Retina (tissue), 1 donor: ENCODE measurements at regions not wholly inside any gene's neighbourhood (a gene's known extent, or its start where the extent isn't known, plus 50 kb on each side); places are given as distances from the start of the nearest gene placed in this dataset.

ENCODE experiments used
- DNase-seq: peaks from one replicate; pipeline ENCODE4 v3.0.0-alpha.2; 2016

DNA sequence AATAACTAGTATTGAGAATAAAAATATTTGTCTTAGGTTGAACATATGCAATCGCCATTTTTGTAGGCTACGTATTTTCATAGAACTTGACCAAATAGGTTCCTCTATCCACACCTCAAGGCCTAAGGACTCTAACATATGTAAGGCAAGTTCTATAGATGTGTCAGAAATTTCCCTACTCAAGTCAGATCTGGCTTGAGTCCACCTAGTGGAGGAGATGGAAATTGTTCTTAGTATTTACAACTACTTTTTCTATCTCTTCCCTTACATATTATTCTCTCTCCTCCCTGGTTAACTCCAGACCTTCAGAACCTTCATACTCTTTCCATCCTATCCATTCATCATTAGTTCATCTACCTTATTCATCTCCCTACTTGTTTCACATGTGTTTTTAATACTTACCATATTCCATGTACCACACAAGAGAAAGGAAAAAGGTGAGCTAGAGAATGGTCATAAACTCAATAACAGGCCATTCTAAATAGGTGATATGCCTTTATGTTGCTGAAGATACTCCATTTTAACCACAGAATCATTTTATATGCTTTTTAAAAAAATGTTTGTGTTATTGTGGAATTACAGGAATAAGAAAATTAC, 174.5 kb upstream of the HDAC9 start:
- DNase-seq: no peak

DNA sequence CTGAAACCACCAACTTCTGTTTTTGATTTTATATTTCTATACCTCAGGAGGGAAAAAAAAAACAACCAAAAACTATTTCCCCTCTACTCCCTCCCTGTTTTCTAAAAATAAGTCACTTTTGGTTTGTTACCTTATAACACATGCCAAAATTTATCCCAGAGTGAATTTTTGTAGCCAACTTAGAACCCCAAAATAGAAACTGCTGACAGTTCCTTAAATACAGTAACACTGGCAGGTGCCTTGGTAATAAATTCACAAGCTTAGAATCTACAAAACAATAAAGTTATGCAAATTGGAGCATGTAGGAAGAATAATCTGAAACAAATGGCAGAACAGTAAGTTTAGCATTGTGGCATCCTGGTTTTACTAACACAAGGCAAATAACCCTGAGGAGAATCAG, 165.0 kb upstream of the HDAC9 start:
- no peak for DNase-seq

DNA sequence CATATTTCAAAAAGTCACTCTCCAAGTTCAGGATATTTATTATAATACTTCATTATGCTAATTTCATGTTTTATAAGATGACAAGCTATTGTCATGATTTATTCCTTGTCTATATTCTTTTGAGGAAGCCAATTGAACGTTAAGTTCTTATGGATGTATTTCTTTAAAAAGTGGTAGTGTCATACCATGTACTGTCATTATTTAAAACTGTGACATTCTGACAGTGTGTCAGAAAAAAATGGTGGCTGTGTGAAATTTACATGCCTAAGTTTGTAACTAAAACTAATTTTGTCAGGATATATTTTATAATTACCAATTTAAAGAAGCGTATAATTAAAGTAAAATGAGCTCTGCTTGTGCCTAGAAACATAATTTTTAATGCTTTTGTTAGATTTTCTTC, 158.9 kb upstream of the HDAC9 start:
- DNase-seq: no peak

DNA sequence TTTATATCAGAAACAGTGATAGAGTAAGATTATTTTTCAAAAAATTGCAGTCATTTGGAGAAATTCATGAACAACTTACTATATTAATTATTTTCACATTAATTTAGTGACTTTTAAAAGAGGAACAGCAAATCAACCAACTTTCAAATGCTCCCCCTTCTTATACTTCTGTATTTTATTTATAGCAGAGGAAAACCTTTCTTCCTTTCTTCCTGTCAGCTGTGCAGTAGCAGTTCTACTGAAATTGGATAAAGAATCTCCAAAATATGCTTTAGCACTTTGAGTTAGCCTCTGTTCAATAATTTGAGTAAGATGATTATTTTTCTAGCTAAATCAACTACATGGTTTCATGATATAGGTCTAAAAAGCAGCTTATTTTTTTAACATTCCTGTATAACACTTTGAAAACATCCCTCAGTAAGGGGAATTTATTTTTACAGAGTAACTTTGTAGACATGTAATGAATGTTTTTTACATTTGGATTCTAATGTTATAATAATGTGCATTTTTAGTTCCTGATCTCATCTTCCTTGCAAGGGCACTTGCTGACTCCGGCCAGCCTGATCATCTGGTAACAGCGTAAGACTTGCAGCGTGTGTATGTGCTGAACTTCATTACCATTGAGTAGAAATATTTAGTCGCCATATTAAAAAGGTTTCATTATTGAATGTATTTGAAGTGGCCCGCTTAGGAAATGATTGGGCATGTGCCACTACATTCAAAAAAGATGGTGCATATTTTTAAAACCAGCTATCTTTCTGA, 158.3 kb upstream of the HDAC9 start:
- no peak for DNase-seq

DNA sequence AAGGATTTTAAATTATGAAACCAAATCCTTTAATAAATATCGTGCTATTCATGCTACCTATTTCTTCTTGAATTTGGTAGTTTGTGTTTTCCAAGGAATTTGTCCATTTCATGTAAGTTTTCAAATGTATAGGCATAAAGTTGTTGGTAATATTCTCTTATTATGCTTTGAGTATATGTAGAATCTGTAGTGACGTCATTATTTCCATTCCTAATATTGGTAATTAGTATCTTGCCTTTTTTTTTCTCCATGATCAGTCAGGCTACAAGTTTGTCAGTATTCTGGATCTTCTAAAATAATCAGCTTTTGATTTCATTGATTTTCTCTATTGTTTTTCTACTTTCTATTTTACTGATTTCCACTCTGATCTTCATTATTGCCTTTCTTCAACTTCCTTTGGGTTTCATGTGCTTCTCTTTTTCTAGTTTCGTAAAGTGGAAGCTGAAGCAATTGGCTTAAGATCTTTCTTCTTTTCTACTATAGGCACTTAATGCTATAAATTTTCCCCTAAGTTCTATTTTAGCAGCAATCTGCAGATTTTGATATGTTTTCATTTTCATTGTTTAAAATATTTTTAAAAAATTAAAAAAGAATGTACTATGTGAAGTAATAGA, 156.5 kb upstream of the HDAC9 start:
- DNase-seq: no peak

DNA sequence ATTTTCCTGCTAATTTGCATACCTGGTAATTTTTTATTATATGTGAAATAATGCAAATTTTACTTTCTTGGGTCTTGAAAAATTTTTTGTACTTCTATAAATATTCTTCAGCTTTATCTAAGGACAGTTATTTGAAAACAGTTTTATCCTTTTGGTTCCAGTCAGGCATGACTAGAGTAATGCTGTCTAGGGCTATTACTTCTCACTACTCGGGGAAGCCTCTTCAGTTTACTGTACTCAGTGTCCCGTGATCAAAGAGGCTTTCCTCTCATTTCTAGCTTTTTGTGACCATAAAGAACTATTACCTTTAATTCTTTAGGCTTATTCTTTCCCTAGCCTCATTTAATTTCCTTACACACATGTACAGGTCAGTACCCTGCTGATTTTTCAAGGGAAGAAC, 153.8 kb upstream of the HDAC9 start:
- no peak for DNase-seq

DNA sequence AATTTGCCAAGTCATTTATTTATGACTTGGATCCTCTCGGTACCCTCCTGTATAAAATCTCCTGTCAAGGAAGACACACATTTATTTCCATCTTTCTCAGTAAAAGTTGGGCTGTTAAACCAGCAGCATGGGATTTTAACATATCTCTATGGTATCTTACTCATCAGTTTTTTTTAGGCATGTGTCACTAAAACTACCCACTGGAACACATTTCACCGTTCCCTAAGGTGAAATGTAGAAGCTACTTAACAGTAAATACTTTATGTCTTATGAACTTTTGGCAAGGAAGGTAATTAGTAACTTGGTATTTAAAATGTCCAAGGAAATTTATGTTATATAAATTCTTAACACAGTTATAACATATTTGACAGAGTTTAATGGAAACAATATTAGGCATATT, 152.5 kb upstream of the HDAC9 start:
- DNase-seq: no peak

DNA sequence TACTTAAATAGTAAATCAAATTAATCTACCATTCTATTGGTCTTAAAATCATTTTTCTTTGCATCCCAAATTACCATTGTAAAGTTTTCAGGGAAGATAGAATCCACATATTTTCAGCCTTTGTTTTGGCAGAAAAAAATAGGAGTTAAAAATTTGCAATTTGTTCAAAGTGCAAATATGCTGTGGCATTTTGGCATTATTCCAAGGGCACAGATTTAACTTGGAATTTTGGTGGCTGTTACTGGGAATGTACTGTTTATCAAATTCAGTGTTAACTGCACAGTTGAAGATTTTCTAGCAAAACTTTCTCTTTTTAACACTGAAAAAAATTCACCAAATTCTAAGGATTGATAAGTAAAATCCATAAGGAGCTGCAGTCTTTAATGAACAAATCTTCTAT, 151.0 kb upstream of the HDAC9 start:
- no peak for DNase-seq

DNA sequence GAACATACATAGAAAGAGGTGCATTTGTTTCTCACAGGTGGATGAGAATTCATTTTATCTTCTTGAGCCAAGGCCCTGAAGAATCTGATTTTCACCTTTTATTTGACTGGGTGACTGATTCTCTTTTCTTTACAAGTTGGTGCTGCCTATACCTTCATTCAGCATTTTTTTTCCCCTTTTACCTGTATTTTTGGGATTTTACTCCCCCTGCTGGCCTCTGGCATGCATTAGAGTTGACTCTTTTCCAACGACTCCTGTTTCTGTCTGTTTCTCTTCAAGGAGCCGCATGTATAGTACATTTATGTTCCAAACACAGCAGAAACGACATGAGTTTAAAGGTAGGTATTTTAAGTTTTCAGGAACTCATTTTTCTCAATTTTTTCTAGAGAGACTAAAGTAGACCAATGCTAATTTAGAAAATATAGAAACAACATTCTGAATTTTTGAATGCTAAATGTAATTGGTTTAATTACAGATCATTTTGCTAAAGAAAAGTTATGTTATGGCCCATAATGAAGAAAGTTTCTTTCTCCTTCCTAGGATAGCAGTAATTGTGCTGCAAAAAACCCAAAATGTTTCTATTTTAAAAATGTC, 149.8 kb upstream of the HDAC9 start:
- peak; percentile 61 for DNase-seq

DNA sequence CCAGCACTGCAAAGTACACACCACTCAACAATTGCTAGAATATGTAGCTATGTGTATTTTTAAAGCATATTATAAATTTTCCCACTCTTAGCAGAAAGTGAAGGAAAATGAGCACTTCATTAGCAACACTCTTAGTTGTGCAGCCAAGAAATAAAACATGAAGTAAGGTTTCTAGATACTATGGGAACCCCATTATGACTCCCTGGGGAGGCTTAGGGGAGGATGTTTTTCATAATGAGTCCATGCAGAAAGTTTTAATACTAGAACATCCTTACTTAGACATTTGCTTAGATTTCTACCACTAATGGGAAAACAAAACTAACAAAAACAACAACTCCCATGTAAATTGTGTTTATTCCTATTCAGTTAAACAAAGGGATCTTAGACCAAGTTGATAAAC, 148.4 kb upstream of the HDAC9 start:
- DNase-seq: no peak

DNA sequence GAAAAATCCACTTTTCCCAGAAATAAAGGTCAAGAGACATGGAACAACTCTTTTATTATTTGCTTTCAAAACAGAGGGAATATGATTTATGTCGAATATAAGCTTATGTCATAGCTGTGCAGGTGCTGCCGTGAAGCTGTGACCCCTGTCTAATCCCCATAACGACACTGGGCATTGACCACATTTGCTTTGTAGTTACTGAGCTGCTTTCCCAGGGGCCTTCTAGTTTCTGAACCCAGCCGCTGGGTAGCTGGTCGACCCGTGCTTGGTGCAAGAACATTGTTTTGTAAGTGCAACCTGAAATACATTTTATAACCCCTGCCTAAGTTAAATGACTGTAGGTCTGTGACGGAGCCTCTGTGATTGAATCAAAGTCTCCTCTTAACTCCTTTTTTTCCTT, 144.9 kb upstream of the HDAC9 start:
- DNase-seq: no peak

DNA sequence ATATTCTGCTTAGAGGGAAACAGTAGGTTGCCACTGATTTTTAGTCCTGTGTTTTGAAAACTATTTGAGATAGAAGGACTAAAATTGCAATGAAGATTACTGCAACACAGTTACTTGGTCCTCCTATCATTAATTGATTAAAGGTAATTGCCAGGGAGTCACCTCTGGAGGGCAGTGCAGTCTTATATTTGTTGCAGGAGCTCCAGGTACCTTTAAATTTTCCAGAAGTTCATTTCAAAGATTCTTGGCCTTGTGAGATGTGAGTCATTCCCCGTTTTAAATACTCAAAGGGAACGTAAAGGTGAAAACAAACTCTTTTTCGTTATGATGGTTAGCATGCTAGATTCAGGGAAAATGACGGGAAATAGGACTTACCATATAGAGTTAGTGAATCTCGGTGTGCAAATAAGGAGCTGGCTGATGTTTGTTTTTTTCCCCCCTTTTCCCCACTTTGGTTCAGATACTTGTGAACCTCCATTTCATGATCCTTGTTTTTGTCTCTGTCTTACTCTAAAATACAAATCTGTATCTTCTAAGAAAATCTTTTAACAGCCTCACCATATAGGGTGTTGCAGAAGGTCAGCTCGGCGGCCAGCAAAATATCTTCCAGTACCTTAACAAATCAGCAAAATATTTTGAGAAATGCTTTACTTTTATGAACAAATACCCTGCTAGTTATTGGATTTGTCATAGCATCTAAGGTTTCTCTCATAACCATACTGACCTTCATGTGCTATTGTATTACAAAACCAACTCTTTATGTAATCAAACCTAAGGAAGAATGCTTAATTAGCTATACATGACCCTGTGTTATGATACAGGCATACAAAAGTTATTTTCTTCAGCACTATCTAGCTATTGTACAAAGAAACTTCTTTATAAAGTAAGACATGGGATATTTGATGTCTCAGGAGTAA, 143.0 kb upstream of the HDAC9 start:
- peak; percentile 57 for DNase-seq

DNA sequence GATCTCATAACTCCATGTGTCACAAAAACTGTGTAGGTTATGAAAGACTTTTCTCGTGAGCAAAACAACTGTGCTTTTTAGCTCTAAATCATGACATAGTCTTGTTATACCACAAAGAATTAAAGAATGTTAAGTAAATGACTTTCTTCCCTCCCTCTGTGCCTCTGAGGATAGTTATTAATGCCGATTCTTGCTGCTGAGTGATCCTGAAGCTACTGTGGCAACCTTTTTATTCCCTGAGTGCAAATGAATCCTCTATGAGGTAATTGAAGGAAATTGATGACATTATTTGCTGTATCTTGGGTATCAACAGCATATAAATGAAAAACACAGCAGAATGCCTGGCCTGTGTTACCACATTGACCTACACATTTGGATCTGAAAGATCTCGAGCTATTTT, 142.2 kb upstream of the HDAC9 start:
- DNase-seq: no peak

DNA sequence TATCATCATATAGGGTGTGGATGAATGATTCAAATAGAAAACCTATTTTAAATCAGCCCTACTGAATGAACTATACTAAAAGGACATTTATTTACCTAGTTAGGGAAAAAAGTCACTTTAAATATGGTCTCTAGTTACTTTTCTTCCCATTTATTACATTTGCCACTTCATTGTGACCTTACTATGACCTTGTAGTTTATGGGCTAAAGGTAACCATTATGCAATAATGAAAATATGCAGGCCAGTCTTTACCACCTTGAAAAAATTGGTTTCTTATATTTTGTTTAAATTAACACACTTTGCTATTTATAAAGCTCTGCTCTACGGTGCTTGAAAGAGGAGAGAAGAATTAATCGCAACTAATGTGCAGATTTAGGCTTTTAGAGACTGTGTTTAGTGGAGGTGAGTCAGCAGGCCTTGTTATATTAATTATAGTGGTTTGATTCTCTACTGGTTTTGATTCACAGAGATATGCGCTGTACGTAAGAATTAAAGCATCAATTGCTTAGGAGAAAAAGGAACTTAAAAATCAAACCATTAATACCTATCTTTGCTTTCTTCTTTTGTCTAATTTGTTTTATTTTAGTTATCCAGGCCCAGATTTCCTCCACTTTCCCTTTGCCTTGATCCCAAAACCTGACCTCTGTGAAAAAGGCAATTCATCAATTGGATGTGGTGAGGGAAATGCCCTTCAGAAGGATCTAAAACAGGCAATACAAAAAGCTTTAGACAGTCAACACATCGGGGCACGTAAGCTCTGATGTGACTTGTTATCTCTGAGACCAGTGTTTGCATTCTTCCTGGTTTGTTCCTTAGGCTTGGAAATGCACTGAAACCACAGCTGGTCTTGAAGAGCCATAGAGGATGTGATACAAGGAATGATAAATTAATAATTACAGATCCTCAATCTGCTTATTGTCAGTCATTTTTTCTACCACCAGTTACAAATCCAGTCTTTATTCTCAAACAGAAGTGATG, 141.2 kb upstream of the HDAC9 start:
- no peak for DNase-seq

DNA sequence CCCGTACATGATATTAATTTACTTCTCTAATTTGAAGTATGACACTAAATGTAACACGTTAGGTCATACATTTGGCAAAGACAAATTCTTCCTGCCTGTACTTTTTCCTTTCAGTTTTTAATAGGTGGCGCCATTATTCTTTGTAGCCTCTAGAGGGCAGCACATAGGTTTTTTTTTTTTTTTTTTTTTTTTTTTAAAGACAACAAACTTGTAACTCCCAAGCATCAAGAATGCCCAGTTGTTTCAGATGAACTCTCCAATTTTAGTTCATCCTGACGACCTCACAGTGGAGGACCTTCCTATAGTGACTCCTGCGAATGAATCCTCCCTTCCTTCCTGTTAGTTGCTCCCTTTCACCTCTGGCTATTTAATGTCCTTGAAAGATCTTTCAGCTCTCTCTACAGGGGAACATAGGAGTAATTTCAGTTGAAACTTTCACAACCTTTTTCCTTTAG, 139.3 kb upstream of the HDAC9 start:
- peak; percentile 71 for DNase-seq

DNA sequence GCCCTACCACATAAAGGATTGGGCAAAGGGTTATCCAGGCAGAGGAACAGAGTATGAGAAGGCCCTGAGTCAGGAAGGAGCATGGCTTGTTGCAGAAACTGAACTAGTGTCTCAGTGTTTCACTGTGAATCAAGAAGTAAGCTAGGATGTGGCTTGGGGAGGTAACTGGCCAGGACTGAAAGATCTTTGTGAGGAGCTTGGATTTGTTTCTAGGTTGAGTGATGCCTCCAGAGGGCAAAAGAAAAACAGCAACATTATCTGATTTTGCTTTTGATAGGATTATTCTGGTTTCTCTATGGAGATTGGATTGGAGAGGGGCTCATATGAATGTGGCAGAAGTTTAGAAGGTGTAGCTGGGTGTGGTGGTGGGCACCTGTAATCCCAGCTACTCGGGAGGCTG, 137.9 kb upstream of the HDAC9 start:
- no peak for DNase-seq

DNA sequence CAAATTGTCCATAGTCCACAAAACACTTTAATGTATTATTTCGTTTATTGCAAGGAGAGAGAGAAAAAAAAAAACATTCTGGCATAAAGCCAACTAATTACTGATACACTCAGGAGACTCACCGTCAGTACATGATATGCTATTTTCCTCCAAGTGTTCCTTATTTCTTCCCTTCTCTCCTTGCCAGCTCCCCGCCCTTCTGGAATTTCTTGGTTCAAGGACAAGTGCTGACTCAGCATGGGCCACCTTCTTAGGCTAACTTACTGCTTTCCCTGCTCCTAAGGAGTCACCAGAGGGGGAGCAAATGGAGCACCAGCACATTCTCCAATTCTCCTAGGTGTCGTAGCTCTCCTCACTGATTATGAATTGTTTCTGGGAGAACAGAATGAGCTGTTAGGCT, 133.8 kb upstream of the HDAC9 start:
- DNase-seq: no peak

DNA sequence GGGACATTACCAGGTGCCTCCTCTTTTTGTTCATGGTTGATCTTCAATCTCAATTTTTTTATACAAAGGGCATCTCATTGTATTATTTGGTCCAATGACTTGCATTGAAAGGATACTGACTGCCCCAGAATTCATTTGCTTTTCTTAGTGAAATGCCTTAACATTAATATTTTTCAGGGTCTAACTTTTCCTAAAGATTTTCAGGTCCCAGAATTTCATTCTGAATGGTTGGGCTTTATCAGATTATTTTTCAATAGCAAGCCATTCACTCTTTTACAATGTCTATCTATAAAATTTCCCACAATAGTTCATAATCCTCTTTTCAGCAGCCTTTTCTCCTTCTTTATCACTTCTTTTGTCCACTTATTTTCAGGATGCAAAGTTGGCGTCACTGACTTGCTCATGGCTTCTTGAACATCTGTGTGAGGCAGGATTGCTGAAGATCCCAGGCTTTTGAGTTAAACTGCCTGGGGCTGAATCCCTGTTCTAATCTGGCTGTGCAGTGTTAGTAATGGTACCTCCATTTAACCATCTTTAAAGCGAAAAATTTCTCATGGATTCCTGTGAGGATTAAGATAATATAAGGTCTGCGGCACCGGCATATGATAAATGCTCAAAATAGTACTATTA, 131.7 kb upstream of the HDAC9 start:
- DNase-seq: no peak

DNA sequence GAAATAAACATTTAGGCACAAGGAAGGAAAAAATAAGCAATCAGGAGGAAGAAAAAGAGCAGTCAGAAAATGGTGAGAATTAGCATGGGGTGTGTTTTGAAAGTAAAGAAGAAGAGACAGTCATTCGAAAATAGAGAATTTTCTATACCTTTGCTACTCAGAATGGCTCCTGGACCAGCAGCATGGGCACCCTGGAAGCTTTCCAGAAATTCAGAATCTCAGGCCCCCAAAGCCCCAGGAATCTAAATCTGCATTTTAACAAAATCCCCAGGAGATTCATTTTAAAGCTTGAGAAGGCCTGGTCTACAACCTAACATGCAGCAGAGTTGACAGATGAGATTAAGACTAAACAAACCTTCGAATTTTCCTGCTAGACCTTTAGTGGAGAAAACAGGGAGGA, 131.2 kb upstream of the HDAC9 start:
- DNase-seq: no peak

DNA sequence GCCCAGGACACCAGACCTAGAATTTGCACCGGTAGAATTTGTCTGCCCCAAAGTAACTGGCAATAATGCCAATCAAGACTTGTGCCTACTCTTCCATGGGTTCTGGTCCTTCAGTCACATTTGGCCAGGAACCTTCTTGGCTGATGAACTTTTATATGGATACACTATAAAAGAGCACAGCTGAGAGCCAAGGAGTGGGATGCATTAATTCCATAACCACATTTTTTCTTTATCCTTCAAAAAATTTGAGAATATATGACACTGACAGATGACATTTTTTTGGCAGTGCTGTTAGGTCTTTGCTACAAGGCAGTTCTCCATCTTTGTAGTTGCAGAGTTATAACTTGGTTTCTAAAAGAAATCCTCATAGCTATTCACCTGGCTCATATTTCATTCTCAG, 129.2 kb upstream of the HDAC9 start:
- DNase-seq: no peak

DNA sequence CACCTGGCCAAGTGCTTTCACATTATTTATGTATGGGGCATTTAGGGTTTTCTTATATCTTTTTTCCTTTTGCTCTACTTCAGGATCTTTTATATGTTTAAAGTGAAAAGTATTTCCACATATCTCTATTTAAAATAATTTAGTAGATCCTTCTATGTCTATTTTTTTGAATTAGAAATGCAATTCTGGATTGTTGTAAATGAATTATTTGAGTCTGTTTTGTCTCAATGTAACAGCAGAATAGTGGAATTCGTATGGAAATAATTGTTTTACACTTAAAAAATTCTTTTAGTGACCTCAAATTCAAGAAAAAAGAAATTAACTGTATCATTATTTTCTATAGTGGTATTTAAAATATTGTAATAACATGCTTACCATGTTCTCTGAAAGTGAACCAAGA, 126.5 kb upstream of the HDAC9 start:
- DNase-seq: no peak
